22Rv1 (cell line): ENCODE measurements at regions not wholly inside any gene's neighbourhood (a gene's known extent, or its start where the extent isn't known, plus 50 kb on each side); places are given as distances from the start of the nearest gene placed in this dataset.

ENCODE experiments used
- ZFX ChIP-seq: fragments of 450-650 bp; IDR thresholded peaks from 2 replicates; pipeline ENCODE4 v1.6.1; 2017; ENCODE audit warnings: antibody characterized with exemption, borderline replicate concordance
- TF ChIP-seq, protein P1 (sequence below): fragments of 450-650 bp; IDR thresholded peaks from 2 replicates; pipeline ENCODE4 v1.5.1; 2017; ENCODE audit warnings: mild to moderate bottlenecking

DNA sequence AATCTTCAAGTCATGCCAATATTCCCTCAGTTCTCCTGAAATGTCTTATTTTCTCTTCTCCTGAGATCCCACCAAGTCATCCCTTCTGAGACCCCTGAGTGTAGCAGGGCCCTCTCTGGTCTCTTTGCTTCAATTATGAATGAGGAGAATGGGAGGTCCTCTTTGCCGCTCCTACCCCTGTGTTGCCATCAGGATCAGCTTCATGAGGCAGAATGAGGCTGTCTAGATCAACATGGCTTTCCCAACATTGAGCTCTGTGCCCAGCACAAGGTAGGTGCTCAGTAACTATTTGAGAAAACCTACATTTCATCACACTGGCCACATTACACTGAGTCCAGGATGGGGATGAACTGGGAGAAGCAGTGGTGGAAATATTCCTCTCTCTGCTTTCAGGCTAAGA lies 107.2 kb downstream of the ZNF280B start:
- TF ChIP-seq, protein P1, sequence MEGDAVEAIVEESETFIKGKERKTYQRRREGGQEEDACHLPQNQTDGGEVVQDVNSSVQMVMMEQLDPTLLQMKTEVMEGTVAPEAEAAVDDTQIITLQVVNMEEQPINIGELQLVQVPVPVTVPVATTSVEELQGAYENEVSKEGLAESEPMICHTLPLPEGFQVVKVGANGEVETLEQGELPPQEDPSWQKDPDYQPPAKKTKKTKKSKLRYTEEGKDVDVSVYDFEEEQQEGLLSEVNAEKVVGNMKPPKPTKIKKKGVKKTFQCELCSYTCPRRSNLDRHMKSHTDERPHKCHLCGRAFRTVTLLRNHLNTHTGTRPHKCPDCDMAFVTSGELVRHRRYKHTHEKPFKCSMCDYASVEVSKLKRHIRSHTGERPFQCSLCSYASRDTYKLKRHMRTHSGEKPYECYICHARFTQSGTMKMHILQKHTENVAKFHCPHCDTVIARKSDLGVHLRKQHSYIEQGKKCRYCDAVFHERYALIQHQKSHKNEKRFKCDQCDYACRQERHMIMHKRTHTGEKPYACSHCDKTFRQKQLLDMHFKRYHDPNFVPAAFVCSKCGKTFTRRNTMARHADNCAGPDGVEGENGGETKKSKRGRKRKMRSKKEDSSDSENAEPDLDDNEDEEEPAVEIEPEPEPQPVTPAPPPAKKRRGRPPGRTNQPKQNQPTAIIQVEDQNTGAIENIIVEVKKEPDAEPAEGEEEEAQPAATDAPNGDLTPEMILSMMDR: no peak
- TF ChIP-seq ZFX: no peak
